ENCODE measurements at regions not wholly inside any gene's neighbourhood (a gene's known extent, or its start where the extent isn't known, plus 50 kb on each side); places are given as distances from the start of the nearest gene placed in this dataset.

- H3K4me1 ChIP-seq (ENCODE audit: control insufficient read depth in 2 of 2, insufficient read depth in 1 of 2, low read depth in 1 of 2, low read length in 2 of 2), result no peaks in the 10 kb centered on the region
- H3K9me3 ChIP-seq (replicated peaks in 1 of 2; ENCODE audit: control insufficient read depth in 2 of 2, insufficient read depth in 1 of 2, low read depth in 1 of 2, low read length in 2 of 2), result peaks cover 0 to 4% of the 10 kb centered on the region in 2 donors
- no peak overlapping the region for H2BK15ac ChIP-seq (ENCODE audit: low read length)
- H3K27me3 ChIP-seq (ENCODE audit: control insufficient read depth in 3 of 3, insufficient read depth in 3 of 3, low read depth in 1 of 3, low read length in 3 of 3), result no peaks in the 10 kb centered on the region
- no peak overlapping the region for H2BK12ac ChIP-seq (ENCODE audit: low read length)
- DNase-seq (ENCODE audit: low spot score), result no peak
- H4K8ac ChIP-seq (ENCODE audit: low read depth, low read length), result no peak overlapping the region
- H3K4me3 ChIP-seq (ENCODE audit: low read length in 2 of 2), result no peak overlapping the region
- no peak overlapping the region for H2AK5ac ChIP-seq (ENCODE audit: low read depth, low read length)
- no peaks in the 10 kb centered on the region for H3K79me1 ChIP-seq (ENCODE audit: low read depth, low read length)
- H3K18ac ChIP-seq (ENCODE audit: low read length), result no peak overlapping the region
- H3K23ac ChIP-seq (ENCODE audit: low read depth, low read length, poor library complexity), result no peak overlapping the region
- no peak overlapping the region for H4K91ac ChIP-seq (ENCODE audit: low read depth, low read length, poor library complexity)
- no peaks in the 10 kb centered on the region for H3K36me3 ChIP-seq (replicated peaks in 1 of 2; ENCODE audit: control insufficient read depth in 2 of 2, insufficient read depth in 2 of 2, low read length in 2 of 2)
- H2AFZ ChIP-seq (ENCODE audit: low read length), result no peak overlapping the region
- no peak overlapping the region for H2BK120ac ChIP-seq (ENCODE audit: low read depth, low read length)
- H3K4me2 ChIP-seq (ENCODE audit: insufficient read depth, low read length, poor library complexity, severe bottlenecking), result no peak overlapping the region
- no peak overlapping the region for H3K14ac ChIP-seq (ENCODE audit: low read length)
- no peak overlapping the region for H3K9ac ChIP-seq (ENCODE audit: low read depth, low read length, poor library complexity)
- H2BK5ac ChIP-seq (ENCODE audit: low read length), result no peak overlapping the region
- no peak overlapping the region for H3K4ac ChIP-seq (ENCODE audit: low read length)
- WGBS, 2 donors (ENCODE audit: extremely low coverage in 2 of 2, insufficient read length in 2 of 2, insufficient replicate concordance in 1 of 2), result no CpG with 5 or more reads among the region's 3 CpGs
- no peak overlapping the region for H3K27ac ChIP-seq (replicated peaks; ENCODE audit: low read length)
These were observed 193.0 kb upstream of the RGPD4 start for GRCh38 chr2:107633580-107634147.

DNA sequence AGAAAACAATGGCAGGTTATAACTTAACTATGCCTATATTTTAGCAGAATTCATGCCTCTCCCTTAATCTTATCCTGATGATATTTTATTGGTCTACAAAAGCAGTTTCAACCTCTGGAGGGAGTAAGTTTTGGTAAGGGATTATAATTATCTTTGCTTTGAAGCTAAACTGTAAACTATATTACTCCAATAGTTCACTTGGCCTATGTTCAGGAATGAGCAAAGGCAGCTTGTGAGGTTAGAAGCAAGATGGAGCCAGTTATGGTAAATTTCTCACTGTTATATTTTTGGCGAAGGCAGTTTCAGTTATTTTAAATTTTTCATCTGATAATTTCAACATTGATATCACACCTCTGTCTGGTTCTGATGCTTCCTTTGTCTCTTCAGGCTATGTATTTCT is 192.5 kb upstream of the RGPD4 start:
- Histone ChIP-seq H3K14ac (ENCODE audit: low read length) (no peak overlapping the region), H3K27ac (replicated peaks; ENCODE audit: low read length) (no peak overlapping the region)
- WGBS, 2 donors (ENCODE audit: extremely low coverage in 2 of 2, insufficient read length in 2 of 2, insufficient replicate concordance in 1 of 2), result no CpG with 5 or more reads among the region's 1 CpG

GRCh38 chr2:107635883-107636282 is 190.8 kb upstream of the RGPD4 start:
- no peaks in the 10 kb centered on the region for H3K36me3 ChIP-seq (replicated peaks in 1 of 2; ENCODE audit: control insufficient read depth in 2 of 2, insufficient read depth in 2 of 2, low read length in 2 of 2)
- no peak overlapping the region for H2AFZ ChIP-seq (ENCODE audit: low read length)
- H3K27me3 ChIP-seq (ENCODE audit: control insufficient read depth in 3 of 3, insufficient read depth in 3 of 3, low read depth in 1 of 3, low read length in 3 of 3), result no peaks in the 10 kb centered on the region
- H2BK15ac ChIP-seq (ENCODE audit: low read length), result no peak overlapping the region
- H4K91ac ChIP-seq (ENCODE audit: low read depth, low read length, poor library complexity), result no peak overlapping the region
- H3K18ac ChIP-seq (ENCODE audit: low read length), result no peak overlapping the region
- H2AK5ac ChIP-seq (ENCODE audit: low read depth, low read length), result no peak overlapping the region
- no peak overlapping the region for H2BK120ac ChIP-seq (ENCODE audit: low read depth, low read length)
- DNase-seq (ENCODE audit: low spot score), result no peak
- no peak overlapping the region for H2BK12ac ChIP-seq (ENCODE audit: low read length)
- H4K8ac ChIP-seq (ENCODE audit: low read depth, low read length), result no peak overlapping the region
- H3K79me1 ChIP-seq (ENCODE audit: low read depth, low read length), result no peaks in the 10 kb centered on the region
- H3K14ac ChIP-seq (ENCODE audit: low read length), result no peak overlapping the region
- H3K4me2 ChIP-seq (ENCODE audit: insufficient read depth, low read length, poor library complexity, severe bottlenecking), result no peak overlapping the region
- no peak overlapping the region for H3K23ac ChIP-seq (ENCODE audit: low read depth, low read length, poor library complexity)
- H3K4me3 ChIP-seq (ENCODE audit: low read length in 2 of 2), result no peak overlapping the region
- no peak overlapping the region for H2BK5ac ChIP-seq (ENCODE audit: low read length)
- no peak overlapping the region for H3K9ac ChIP-seq (ENCODE audit: low read depth, low read length, poor library complexity)
- no peak overlapping the region for H3K4ac ChIP-seq (ENCODE audit: low read length)
- H3K9me3 ChIP-seq (replicated peaks in 1 of 2; ENCODE audit: control insufficient read depth in 2 of 2, insufficient read depth in 1 of 2, low read depth in 1 of 2, low read length in 2 of 2), result peaks cover 0 to 4% of the 10 kb centered on the region in 2 donors
- WGBS, 2 donors (ENCODE audit: extremely low coverage in 2 of 2, insufficient read length in 2 of 2, insufficient replicate concordance in 1 of 2), result no CpG with 5 or more reads among the region's 3 CpGs
- H3K27ac ChIP-seq (replicated peaks; ENCODE audit: low read length), result no peak overlapping the region
- H3K4me1 ChIP-seq (ENCODE audit: control insufficient read depth in 2 of 2, insufficient read depth in 1 of 2, low read depth in 1 of 2, low read length in 2 of 2), result no peaks in the 10 kb centered on the region

More for the DNA sequence above, 192.5 kb upstream of the RGPD4 start:
- H2AK5ac ChIP-seq (ENCODE audit: low read depth, low read length), result no peak overlapping the region
- H3K4ac ChIP-seq (ENCODE audit: low read length), result no peak overlapping the region
- H3K9ac ChIP-seq (ENCODE audit: low read depth, low read length, poor library complexity), result no peak overlapping the region
- H3K4me3 ChIP-seq (ENCODE audit: low read length in 2 of 2), result no peak overlapping the region
- H3K36me3 ChIP-seq (replicated peaks in 1 of 2; ENCODE audit: control insufficient read depth in 2 of 2, insufficient read depth in 2 of 2, low read length in 2 of 2), result no peaks in the 10 kb centered on the region
- no peak overlapping the region for H2AFZ ChIP-seq (ENCODE audit: low read length)
- H2BK15ac ChIP-seq (ENCODE audit: low read length), result no peak overlapping the region
- H4K91ac ChIP-seq (ENCODE audit: low read depth, low read length, poor library complexity), result no peak overlapping the region
- H3K27me3 ChIP-seq (ENCODE audit: control insufficient read depth in 3 of 3, insufficient read depth in 3 of 3, low read depth in 1 of 3, low read length in 3 of 3), result no peaks in the 10 kb centered on the region
- H3K9me3 ChIP-seq (replicated peaks in 1 of 2; ENCODE audit: control insufficient read depth in 2 of 2, insufficient read depth in 1 of 2, low read depth in 1 of 2, low read length in 2 of 2), result peaks cover 0 to 4% of the 10 kb centered on the region in 2 donors
- no peak for DNase-seq (ENCODE audit: low spot score)
- H3K4me2 ChIP-seq (ENCODE audit: insufficient read depth, low read length, poor library complexity, severe bottlenecking), result no peak overlapping the region
- H3K23ac ChIP-seq (ENCODE audit: low read depth, low read length, poor library complexity), result no peak overlapping the region
- H3K18ac ChIP-seq (ENCODE audit: low read length), result no peak overlapping the region
- no peak overlapping the region for H2BK5ac ChIP-seq (ENCODE audit: low read length)
- no peak overlapping the region for H2BK12ac ChIP-seq (ENCODE audit: low read length)
- no peak overlapping the region for H4K8ac ChIP-seq (ENCODE audit: low read depth, low read length)
- H3K79me1 ChIP-seq (ENCODE audit: low read depth, low read length), result no peaks in the 10 kb centered on the region
- no peaks in the 10 kb centered on the region for H3K4me1 ChIP-seq (ENCODE audit: control insufficient read depth in 2 of 2, insufficient read depth in 1 of 2, low read depth in 1 of 2, low read length in 2 of 2)
- no peak overlapping the region for H2BK120ac ChIP-seq (ENCODE audit: low read depth, low read length)

DNA sequence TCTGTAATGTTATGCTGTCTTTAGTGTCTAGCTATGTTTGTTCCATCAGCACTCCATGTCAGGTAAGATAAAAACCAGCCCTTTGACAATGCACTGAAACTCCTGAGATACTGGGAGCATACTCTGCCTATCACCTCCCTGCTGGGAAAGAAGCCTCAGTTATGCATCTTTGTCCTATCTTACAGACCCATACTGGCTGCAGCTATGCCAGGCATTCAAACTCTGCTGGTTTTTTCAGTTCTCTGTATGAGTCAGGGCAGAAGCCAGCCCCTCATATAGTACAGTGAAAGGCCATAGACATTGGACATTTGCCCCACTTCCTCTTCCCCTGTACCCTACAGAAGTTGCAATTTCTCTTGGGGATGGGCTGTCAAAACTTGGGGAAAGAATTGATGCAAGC is 181.1 kb upstream of the RGPD4 start:
- Histone ChIP-seq H2BK12ac (ENCODE audit: low read length) (no peak overlapping the region), H4K91ac (ENCODE audit: low read depth, low read length, poor library complexity) (no peak overlapping the region), H4K8ac (ENCODE audit: low read depth, low read length) (no peak overlapping the region), H2BK120ac (ENCODE audit: low read depth, low read length) (no peak overlapping the region), H3K9me3 (replicated peaks in 1 of 2; ENCODE audit: control insufficient read depth in 2 of 2, insufficient read depth in 1 of 2, low read depth in 1 of 2, low read length in 2 of 2) (peaks cover 0 to 6% of the 10 kb centered on the region in 2 donors), H3K27ac (replicated peaks; ENCODE audit: low read length) (no peak overlapping the region), H3K4me2 (ENCODE audit: insufficient read depth, low read length, poor library complexity, severe bottlenecking) (no peak overlapping the region), H3K18ac (ENCODE audit: low read length) (no peak overlapping the region), H3K23ac (ENCODE audit: low read depth, low read length, poor library complexity) (no peak overlapping the region), H2AK5ac (ENCODE audit: low read depth, low read length) (no peak overlapping the region), H3K4me3 (ENCODE audit: low read length in 2 of 2) (no peak overlapping the region), H3K4ac (ENCODE audit: low read length) (no peak overlapping the region), H3K9ac (ENCODE audit: low read depth, low read length, poor library complexity) (no peak overlapping the region), H2BK15ac (ENCODE audit: low read length) (no peak overlapping the region), H2BK5ac (ENCODE audit: low read length) (no peak overlapping the region), H3K4me1 (ENCODE audit: control insufficient read depth in 2 of 2, insufficient read depth in 1 of 2, low read depth in 1 of 2, low read length in 2 of 2) (no peaks in the 10 kb centered on the region), H3K14ac (ENCODE audit: low read length) (no peak overlapping the region), H3K27me3 (ENCODE audit: control insufficient read depth in 3 of 3, insufficient read depth in 3 of 3, low read depth in 1 of 3, low read length in 3 of 3) (no peaks in the 10 kb centered on the region), H3K79me1 (ENCODE audit: low read depth, low read length) (no peaks in the 10 kb centered on the region), H3K36me3 (replicated peaks in 1 of 2; ENCODE audit: control insufficient read depth in 2 of 2, insufficient read depth in 2 of 2, low read length in 2 of 2) (no peaks in the 10 kb centered on the region), H2AFZ (ENCODE audit: low read length) (no peak overlapping the region)
- no peak for DNase-seq (ENCODE audit: low spot score)
